ENCODE measurements at regions not wholly inside any gene's neighbourhood (a gene's known extent, or its start where the extent isn't known, plus 50 kb on each side); places are given as distances from the start of the nearest gene placed in this dataset.

DNA sequence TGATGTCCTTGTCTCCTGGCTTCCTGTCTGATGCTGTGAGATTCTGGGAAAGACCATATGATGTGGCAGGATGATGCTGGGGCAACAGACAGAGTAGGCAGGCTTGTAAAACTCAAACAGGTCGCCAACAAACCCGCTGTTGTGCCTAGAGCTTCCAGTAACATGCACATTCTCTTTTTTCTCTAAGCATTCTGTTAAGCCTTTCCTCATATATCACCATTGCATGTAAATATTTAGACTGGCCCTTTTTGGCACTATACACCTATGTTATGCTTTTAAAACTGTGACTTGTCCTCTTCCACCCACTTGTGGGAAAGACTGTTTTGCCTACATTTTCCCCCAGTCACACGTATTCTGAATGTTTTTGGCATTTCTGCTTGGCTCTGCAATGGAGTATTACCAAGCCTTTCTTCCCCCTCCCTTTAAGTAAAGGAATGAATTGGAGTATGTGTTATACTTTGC lies 250.4 kb upstream of the TANK start:
- no peak for DNase-seq (ENCODE audit: extremely low read depth in 1 of 2, low read depth in 1 of 2)

DNA sequence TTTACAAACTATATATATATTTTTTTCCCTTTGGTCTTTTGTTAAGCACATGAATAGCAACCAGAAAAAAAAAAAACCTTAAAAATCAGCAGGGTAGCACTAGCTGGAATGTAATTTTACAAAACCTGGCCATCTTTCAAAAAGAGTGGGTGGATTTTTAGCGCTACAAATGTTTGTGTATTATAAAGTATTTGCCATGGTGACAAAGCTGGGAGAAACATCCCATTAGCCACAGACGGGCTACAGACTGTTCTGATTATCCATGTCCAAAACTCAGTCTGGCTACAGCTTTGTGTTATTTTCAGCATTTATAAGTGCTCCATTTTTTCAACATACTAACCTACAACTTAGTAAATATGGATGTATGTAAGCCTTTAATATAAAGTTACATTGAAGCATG lies 249.5 kb upstream of the TANK start:
- no peak for DNase-seq (ENCODE audit: extremely low read depth in 1 of 2, low read depth in 1 of 2)

DNA sequence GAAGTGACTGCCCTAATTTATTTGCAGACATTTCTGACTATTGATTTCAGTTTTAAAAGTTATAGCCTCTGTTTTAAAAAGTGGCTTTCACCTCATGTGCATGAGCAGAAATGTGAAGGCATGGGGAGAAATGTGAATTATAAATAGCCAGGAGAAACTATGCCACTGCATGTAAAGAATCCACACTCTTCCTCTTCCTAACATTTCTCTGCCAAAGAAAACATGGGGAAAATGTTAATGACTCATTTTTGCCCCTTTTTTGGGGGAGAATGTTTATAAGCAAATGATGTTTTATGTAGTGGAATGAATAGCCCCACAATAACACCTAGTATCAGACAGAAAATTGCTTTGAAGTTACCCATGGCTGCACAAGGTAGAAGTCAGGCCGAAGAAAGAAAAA lies 249.0 kb upstream of the TANK start:
- no peak for DNase-seq (ENCODE audit: extremely low read depth in 1 of 2, low read depth in 1 of 2)

DNA sequence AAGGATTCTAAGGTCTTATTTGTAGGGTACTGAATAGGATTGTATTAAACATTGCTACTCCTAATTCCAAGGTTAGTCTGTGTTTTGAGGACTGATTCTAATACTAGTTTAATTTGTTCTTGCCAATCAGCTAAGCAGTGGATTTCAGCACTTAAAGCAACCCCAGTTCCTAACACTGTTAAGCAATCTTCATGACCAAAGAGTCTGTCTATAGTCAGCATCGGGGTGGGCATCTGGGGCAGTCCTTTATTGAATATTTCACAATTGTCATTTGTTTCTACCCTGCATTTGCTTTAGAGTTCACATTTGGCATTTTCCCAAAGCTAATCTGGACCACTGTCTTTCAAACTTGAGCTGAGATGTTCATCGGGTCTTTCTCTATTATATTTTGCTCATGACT lies 248.0 kb upstream of the TANK start:
- DNase-seq (ENCODE audit: extremely low read depth in 1 of 2, low read depth in 1 of 2): no peak

DNA sequence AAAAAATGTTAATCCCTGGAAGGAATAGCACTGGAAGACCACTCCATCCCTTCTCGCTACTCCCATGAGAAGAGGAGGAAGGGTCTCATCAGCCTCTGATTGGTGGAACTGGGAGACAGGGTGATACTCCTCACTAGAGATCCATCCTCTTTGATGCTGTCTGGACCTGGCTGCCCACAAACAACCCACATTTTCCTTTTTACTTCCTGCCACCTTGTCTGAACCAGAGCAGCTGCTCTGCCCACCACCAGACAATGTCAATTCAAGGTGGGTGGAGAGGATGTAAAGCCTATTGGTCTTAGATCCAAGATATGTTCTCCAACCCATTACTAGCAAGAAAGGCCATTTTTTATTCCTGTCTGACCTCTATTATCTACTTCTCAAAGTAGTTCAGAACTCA lies 246.9 kb upstream of the TANK start:
- DNase-seq (ENCODE audit: extremely low read depth in 1 of 2, low read depth in 1 of 2): no peak

DNA sequence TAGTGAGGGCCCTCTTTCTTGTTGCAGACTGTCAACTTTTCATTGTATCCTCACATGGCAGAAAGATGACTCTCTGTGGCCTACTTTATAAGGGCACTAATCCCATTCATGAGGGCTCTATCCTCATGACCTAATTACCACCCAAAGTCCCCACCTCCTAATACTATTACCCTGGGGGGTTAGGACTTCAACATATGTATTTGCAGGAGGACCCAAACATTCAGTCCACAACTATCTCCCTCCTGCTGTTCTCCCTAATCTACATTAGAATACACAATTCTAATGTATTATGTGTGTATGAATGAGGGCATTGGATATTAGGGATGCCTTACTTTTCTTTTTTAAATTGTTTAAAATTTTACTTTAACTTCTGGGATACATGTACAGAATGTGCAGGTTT lies 246.0 kb upstream of the TANK start:
- no peak for DNase-seq (ENCODE audit: extremely low read depth in 1 of 2, low read depth in 1 of 2)

DNA sequence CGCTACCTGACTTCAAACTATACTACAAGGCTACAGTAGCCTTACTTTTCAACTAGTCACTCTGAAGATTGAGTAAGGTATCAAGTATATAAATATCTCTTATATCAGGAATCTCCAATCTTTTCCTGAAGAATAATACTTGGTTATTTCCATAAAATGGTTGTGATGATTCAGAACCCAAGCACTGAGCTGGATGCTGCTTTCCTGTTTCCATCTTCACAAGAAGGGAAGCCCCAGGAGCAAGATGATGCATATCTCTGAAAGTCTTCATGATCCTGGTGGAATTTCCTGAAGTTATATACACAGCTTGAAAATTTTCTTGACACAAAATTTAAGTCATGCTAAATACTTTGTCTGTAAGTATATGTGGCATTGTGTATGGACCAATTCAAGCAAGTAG lies 243.9 kb upstream of the TANK start:
- no peak for DNase-seq (ENCODE audit: extremely low read depth in 1 of 2, low read depth in 1 of 2)

DNA sequence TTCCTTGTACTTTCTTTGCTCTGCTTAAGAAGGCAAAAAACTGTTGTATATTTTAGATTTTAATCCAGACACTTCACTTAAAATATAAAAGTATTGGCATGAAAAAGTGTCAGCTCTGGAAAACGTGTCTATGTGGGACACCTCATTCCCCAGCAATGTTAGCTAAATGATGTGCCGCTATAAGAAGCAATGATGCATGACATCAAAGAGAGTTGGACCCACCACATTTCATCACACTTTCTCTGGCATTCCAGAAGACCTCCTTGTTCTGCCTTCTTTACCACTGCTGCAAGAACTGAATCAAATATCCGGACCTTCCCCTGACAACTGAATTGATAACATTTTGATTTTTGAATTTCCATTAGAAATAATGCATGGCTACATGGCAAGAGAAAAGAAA lies 242.4 kb upstream of the TANK start:
- no peak for DNase-seq (ENCODE audit: extremely low read depth in 1 of 2, low read depth in 1 of 2)

DNA sequence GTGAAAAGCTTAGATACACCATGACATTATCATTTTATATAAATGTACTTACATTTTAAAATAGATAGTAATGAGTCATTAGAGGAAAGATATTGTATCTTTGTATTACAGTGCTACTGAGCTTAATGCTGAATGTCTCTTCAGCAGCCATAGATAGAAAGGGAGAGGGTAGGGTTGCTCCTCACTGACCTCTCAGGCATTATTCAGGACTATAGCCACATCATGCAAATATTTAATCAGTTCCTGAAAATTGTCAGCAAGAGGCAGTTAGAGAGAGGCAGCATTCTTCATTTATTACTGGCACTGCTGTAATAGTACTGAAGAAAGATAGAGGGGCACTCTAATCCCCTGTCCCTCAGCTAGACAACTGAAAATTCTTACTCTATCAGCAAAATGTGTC lies 242.0 kb upstream of the TANK start:
- DNase-seq (ENCODE audit: extremely low read depth in 1 of 2, low read depth in 1 of 2): no peak

DNA sequence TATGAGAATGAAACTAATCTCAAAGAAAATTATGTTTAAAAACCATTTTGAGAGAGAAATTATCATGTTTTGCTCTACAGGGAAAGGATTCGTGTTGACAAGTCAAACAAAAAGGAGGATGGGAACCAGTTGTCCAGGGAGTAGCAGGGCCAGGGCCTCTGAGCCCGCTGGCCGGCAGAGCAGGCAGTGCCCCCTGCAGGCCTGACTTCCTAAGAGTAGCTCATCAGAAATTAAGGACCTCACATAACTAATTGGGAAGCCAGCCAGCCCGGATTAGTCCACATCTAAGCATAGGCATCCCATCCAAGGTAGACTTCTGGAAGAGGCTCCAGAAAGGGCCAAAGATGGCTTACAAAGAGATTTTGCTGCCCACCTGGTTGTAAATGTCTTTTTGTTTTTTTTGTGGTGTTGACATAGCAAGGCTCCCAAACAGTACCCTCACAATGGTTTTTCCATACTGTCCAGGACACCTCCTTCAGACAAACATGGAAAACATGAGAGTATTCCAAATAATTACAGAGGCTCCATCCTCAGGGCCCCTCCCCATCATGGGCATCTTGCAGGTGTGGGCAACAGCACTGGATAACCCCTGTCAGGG lies 241.2 kb upstream of the TANK start:
- DNase-seq (ENCODE audit: extremely low read depth in 1 of 2, low read depth in 1 of 2): no peak

DNA sequence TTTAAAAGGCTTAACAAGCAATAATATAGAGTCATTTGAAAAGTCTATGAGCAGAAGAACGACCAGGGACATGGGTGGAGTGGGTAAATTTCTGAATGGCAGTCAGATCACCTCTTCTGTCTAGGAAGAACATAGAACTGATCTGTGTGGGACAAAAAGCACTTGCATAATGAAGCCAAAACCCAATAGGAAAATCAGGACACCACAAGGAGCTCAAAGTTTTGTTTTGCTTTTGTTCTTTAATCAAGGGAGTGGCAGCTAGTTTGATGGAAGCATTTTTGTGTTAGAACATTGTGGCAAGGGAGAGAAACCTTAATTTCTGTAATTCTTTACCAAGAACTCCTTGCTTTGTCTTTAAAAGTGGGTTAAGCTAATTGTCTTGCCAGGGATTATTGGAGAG lies 240.2 kb upstream of the TANK start:
- DNase-seq (ENCODE audit: extremely low read depth in 1 of 2, low read depth in 1 of 2): no peak

DNA sequence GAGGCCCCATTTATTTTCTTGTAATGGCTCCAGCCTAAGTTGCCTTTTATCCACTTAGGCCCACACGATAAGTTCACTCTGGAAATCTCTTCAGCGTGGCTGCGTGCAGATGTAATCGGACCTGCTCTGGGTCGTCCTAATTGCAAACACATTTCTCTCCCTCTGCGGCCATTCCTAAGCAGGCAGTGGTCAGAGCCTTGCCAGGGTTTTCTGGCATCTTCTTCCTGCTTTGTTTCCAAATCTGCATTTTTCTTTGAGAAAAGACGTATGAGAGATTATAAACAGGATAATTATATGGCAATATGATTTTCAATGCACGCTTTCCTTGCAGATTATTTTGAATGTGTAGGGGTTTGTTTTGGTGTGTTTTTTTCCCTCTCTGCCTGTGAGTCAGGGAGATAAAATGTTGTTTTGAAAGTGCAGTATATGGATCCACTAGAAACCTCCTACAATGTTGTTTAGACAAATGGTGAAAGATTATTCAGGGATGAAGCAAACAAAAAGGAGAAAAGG lies 239.4 kb upstream of the TANK start:
- DNase-seq (ENCODE audit: extremely low read depth in 1 of 2, low read depth in 1 of 2): no peak

DNA sequence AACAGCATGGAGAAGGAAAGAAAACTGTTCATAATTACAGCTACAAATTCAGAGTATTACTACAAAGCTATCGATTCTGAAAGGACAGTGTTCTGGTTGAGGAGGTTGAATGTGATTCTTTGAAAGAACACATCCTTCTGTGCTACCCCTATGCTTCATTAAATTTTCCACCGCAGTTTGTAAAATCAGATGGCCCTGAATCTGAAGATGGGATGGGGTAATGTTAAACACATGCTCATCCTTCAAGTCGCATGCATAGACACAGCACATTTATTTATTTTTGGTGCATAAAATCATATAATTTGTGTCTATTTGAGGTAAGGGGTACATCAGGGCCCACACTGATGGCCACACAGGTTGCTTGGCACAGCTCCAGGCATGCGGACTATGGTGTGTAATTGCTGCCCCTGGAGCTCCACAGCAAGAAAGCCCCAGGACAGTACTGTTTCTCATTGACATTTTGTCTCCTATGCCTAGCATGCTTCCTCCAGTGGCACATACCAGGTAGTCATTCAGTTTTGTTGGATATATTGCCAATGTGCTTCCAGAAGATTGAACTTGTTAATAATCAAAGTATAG lies 238.8 kb upstream of the TANK start:
- no peak for DNase-seq (ENCODE audit: extremely low read depth in 1 of 2, low read depth in 1 of 2)

DNA sequence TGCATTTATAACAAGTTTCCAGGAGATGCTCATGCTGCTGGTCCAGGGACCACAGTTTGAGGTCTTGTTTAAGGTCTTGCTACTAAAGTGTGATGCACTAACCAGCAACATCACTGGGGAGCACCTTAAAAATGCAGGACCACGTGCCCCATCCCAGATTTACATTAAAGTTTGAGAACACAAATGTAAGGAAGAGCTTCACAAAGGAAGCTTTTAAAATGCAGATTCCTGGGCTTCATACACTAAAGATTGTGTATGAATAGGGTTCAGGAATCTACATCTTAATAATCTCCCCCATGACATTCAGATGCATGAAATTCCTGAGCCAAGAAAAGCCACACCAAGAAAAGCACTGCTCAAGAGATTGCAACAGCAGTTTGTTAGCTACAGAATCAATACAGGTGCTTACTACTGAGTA lies 235.3 kb upstream of the TANK start:
- no peak for DNase-seq (ENCODE audit: extremely low read depth in 1 of 2, low read depth in 1 of 2)

DNA sequence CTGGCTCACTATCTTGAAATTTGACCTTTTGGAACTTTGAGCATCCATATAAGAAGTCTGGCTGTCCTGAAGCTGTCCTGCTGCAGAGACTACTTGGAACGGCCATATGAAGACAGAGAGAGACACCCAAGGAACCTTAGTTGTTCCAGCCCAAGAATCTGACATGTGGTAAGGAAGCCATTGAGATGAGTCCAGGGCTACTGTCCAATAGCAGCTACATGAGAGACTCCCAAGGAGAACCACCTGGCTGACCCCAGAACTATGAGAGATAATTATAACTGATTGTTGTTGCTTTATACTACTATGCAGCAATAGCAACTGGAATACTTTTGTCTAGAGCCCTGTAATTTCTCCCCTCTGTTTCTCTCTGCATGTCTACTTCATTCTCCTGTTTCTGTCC lies 234.3 kb upstream of the TANK start:
- DNase-seq (ENCODE audit: extremely low read depth in 1 of 2, low read depth in 1 of 2): no peak

DNA sequence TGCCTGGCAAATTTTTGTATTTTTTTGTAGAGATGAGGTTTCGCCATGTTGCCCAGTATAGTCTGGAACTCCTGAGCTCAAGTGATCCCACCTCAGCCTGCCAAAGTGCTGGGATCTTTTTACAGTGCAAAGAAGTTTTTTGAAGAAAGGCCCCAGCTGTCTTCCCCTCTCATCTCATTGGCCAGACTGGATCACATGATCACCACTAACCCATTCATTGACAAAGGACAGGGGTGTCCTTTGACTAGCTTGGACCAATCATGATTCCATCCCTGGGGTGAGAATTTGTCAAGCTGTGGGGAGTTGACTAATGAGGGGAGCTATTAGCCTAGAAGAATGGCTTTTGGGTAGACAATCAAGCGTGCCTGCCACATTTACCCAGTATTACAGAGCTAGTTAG lies 232.9 kb upstream of the TANK start:
- DNase-seq (ENCODE audit: extremely low read depth in 1 of 2, low read depth in 1 of 2): no peak

DNA sequence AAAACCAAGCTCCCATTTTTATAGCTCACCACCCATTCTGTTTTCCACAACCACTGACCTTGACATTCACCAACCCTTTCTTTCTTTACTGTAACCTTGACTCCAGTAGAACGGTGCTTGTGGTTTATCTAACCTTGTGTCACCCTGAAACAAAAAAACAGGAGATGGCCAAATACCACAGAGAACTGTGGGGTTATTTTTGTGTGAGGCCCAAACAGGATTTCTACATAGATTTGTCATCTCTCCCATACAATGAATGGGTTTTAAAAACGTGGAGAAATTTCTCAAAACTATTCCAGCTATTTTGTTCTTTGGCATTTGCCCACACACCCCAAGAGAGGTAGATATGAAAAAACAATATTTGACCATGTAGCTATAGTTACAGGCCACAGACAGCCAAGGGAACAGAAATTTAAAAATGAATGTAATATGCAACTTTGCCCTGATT lies 231.3 kb upstream of the TANK start:
- no peak for DNase-seq (ENCODE audit: extremely low read depth in 1 of 2, low read depth in 1 of 2)

DNA sequence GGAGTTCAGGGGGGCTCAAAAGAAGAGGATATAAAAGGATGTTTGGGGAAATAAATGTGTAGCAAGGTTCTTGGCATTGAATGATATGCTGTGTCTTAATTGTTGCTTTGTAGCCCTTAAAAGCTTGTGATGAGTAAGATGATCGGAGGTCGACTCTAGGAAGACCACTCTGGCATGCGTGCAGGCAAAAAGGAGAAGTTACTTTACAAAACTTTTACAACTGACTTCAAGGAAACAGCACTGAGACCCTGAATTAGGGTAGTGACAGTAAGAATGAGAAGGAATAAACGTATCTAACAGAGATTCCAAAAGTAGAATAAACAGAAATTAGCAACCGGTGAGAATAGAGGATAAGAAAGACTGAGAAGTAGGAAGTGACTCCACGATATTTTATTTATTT lies 228.7 kb upstream of the TANK start:
- DNase-seq (ENCODE audit: extremely low read depth in 1 of 2, low read depth in 1 of 2): no peak

DNA sequence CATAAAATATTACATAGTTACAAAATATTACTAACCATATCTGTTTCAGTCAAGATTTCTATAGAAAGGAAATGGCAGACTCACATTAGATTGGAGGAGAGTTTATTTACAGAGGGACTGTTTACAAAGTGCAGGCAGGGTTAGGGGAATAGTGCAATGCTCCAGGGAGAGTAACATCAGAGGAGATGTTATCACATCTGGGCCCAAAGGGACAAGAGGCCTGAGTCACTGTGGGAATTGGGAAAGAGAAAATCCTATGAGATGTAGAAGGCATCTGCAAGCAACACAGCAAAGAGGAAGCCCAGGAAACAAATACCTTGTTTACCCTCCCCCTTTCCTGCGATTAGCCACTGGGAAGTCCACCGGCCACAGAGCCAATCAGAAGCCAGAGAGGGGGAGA lies 227.3 kb upstream of the TANK start:
- DNase-seq (ENCODE audit: extremely low read depth in 1 of 2, low read depth in 1 of 2): no peak

DNA sequence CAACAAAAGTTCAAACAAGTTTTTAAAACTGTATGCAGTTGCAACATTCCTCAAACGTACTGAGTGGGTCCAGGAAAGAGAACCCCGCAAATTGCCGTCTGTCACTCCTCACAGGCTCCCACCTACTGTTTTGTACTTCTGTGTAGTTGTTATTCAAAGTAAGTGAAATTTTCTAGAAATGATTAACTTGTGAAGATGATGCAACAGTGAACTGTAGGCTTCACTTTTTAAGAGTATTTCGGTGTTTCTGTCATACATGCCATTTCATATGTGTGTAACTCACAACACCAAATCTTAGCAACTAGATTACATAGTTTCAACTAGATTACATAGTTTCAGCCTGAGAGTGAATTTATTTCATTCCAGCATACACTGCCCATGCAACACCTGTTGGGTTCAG lies 226.0 kb upstream of the TANK start:
- no peak for DNase-seq (ENCODE audit: extremely low read depth in 1 of 2, low read depth in 1 of 2)

DNA sequence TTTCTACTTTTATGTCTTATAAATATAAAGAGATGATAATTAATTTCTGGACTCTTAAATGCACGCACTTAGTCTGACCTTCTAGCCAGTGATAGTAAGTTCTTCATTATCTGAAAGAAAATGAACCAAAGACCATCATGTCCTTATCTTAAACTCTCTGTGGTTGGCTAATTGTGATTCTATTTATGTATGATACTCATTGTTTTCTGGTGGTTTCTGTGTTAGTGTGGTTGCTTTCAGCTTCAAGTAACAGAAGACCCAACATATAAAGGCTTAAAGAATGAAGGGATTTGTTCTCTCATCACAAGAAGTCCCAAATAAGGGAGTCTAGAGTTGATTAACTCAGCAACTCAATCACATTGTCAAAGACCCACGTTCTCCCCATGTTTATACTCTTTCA lies 225.2 kb upstream of the TANK start:
- DNase-seq (ENCODE audit: extremely low read depth in 1 of 2, low read depth in 1 of 2): no peak

DNA sequence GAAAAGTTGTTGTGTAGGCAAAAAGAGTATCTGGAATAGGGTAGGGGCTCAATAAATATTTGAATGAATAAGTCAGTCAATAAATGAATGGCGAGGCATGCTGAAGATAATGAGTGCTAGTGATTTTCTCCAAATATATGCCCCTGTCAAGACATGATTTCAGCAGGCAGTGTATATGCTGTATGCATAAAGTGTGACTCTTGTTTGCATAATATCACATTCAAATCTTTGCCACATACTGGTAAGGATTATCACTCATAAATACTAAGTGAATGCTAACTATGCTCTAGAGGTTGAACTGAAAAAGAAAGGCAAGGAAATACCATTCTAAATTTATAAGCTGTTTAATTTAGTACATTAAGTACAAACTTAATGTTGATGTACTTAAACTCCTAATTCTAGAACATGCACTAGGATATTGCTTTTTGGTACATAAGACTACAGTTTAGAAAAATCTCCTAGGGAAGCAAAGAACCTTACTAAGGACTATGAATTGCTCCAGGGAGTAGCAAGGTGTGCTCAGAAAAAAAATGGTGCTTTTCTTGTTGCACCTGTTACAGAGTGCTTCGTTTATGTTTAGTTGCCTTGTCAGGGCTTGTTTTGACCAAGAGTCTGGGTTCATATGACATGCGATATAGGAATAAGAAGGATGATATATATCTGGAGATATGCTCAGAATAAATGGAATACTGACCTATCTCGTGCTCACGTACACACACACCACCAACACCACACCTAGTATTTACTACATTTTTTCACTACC lies 224.0 kb upstream of the TANK start:
- no peak for DNase-seq (ENCODE audit: extremely low read depth in 1 of 2, low read depth in 1 of 2)

All from stimulated activated CD8-positive, alpha-beta memory T cell treated with anti-CD3 and anti-CD28 coated beads, Interleukin-7, amount 100 ng/mL, for 48 hours (primary cell).